ENCODE measurements at regions not wholly inside any gene's neighbourhood (a gene's known extent, or its start where the extent isn't known, plus 50 kb on each side); places are given as distances from the start of the nearest gene placed in this dataset.
"Not testable (repeated sequence)": the region's sequence is repeated elsewhere in the genome, so short reads cannot be mapped to it uniquely, and the experiment has no call there.

DNA sequence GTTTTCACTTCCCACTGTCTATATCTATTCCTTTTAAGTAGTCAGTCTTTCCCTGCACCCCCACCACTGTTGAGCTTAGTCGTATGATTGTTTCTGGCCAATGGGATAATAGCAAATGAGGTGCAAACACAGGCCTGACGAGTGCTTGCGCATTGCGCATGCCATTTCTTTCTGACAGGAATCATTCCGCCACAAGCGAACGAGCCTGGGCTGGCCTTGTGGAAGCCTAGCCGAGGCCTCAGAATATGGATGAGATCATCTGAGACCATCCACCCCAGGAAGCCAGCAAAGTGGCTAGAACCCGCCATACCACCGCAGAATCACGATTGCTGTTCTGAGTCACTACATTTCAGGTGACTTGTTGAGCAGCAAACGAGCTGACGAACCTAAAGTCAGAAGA lies 52.2 kb upstream of the PRL start:
- DNase-seq = no peak

DNA sequence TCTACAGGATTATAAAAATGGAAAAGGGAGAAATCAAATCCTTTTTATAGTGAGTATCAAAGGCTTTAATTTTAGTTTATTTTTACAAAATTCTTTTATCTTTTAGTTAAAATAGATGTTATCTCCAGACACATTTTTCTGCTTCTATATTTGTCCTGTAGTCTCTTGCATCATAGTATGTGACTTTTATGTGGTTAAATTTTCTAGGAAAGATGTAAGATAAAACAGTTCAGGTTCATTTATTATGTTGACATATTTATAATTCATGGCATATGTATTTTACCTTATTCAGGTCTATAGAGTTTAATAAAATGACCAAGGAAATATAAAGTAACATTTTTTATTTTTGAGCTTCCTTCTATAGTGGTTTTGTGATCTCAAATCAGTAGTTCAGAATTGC lies 52.7 kb upstream of the PRL start:
- no peak for DNase-seq

DNA sequence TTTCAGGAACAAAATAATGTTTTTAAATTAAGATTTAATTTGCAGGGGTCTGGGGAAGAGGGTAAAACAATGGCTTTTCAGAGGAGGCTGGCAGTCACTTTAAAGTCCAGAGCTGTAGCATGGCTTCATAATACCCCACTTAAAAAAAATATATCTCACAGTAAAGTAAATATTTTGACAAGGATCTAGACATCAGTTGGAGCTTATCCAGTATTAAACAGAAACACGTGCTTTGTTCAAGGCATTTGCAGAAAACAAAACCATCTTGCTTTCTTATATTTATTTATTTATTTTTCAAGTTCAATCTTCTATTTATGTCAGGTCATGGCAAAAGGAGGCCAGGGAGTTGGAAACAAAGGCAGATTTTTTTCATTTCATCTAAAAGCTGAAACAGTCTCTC lies 53.3 kb upstream of the PRL start:
- no peak for DNase-seq

GRCh38 chr6:22353101-22353500 lies 56.3 kb upstream of the PRL start:
- DNase-seq = no peak

DNA sequence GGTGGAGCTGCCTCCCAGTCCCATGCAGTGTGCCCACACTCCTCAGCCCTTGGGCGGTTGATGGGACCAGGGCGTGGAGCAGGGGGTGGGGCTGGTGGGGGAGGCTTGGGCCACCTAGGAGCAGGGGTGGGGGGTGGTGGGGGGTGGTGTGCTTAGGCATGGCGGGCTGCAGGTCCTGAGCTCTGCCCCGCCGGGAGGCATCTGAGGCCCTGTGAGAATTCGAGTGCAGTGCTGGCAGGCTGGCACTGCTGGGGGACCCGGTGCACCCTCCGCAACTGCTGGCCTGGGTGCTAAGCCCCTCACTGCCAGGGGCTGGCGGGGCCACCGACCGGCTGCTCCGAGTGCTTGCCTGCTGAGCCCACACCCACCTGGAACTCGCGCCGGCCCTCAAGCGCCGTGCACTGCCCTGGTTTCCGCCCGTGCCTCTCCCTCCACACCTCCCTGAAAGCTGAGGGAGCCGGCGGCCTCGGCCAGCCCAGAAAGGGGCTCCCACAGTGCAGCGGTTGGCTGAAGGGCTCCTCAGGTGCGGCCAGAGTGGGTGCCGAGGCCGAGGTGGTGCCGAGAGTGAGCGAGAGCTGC lies 59.6 kb upstream of the PRL start:
- DNase-seq = no peak

DNA sequence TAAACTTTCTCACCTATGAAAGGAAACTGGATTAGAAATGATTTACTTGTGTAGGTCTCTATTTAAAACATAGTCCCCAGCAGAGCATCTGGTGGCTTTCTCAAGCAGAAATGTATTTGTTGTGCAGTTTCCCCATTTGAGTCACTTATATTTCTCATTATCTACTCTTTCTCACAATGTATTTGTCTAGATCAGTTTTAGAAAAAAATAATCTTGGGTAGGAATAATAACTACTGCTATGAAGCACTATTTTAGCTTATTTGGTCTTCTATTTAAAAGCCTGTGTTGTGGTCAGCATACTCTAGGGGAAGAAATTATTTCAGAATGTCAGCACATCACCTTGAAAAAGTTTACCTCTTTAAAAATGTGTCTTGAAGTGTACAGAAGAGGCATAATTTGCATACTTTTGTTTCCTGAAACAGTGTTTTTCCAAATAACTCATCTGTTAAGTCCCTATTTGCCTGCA lies 60.9 kb upstream of the PRL start:
- DNase-seq = no peak

DNA sequence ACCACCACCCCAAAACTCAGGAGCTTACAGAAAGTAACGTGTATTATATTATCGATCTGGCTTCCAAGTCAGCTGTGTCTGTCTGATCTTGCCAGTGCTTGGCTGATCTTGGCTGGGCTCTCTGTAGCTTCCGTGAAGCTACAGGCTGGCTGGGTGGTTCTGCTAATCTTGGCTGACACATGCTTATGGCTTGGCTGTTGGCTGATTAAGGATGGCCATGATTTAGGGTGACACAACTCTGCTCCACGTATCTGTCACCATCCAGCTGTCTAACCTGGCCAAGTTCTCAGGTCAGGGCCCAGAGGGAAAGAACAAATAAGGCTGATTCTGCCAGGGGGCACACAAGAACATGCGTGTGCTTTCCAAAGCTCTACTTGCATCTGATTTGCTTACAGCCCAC lies 64.7 kb upstream of the PRL start:
- DNase-seq = no peak

DNA sequence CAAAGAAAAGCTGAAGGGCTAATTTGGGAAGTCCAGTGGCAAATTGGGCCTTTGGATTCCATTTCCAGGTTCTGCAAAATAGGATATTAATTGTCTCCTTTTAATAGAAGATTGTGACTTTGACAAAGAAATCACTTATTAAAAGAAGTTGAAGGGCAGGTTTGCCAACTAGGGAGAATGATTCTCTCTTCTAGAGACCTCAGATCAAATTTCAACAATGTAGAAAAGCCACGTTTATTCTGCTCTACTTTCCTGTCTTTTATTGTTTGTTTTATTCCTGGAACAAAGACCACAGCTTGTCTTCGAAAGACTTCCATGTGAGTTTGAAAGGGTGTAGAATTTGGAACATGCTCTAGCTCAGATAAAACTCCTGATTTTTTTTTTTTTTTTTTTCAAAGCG lies 65.5 kb upstream of the PRL start:
- DNase-seq = no peak

- no peak for DNase-seq
Measured at GRCh38 chr6:22363166-22363713, 66.4 kb upstream of the PRL start.

- DNase-seq = no peak
Measured at GRCh38 chr6:22363714-22364239, 66.9 kb upstream of the PRL start.

DNA sequence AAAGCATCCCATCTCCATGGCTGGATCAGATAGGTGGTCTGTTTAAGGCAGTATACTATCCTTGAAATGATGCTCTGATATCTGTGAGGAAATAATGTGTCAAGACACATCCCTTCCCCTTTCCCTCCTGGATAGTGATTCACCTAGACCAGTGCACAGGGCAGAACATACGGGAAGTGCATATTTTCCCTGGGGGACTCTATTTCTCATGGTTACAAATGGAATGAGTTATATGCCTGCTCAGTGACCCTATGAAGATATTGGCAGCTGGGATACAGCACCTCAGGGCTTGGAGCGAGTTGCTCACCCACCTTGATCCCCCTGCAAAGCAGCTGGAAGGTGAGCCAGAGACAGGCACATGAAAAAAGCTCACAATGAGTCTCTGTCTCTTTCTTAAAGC lies 67.5 kb upstream of the PRL start:
- no peak for DNase-seq

DNA sequence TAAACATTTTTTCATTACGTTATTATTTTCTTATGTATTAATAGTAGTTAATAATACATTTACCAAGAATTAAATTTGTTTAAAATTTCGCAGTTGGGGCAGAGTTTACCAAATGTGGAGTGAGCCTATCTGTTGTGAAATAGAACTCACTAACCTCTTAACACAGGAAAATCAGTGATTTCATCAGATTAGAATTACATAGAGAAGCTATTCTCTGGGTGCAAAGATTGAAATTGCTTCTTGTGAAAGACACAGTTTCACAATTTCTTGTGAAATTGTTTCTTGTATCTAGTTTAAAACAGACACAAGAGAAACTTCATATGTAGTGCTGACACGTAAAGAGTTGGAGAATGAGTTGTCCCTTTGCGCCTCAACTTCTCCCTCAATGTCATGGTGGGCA lies 69.4 kb upstream of the PRL start:
- no peak for DNase-seq

DNA sequence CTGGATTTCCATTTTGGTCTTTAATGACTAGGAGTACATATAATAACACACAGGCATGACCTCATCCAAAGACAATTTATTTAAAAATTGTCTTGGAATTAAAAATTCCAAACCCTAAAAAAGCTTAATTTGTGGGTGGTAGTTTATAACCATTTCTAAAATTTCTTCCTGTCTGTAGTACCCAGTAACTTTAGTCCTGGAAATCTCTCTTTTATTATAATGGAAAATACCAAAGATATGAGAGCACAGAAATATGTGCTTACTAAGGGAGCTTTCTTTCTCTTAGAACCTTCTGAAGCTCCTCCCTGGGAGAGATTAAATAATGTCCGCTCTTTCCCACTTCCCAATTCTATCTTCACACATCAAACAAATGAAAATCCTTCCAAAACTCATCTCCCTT lies 70.5 kb upstream of the PRL start:
- DNase-seq = no peak

DNA sequence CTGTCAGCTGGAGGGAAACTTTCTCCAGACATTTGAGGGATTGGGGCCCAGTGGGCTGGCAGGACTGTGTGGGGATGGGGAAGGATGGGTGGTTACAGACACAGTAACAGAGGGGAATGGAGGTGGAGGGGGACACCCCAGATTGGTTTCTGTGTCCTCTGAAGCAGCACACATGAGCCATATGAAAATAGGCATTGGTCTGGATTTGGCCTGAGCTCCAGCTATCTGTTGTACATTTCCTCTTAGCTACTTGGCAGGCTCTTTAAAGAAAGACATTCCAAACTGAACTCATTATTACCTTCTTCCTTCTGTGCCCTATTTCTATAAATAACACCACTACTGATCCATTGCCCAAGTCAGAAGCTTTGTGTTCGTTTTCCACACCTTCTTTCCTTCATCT lies 72.0 kb upstream of the PRL start:
- no peak for DNase-seq

GRCh38 chr6:22372922-22373321 lies 76.1 kb upstream of the PRL start:
- no peak for DNase-seq

DNA sequence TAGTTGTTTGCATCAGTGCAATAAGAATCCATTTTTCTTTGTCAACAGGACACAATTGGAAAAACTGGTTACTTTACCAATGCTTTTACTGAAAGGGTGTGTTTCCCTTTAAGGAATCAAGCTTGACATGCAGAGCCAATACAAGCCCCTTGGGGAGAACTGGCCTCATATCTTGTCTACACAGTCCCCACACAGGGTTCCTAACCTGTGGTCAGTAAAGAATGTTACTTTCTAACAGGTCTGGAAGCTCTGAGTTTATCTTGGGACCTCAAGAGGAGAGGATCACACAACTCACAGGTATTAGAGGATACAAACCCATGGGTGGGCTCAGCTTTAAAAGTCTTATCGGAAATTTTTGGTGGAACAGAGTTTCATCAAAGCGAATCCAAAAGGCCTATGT lies 78.1 kb upstream of the PRL start:
- DNase-seq = not testable (repeated sequence)

DNA sequence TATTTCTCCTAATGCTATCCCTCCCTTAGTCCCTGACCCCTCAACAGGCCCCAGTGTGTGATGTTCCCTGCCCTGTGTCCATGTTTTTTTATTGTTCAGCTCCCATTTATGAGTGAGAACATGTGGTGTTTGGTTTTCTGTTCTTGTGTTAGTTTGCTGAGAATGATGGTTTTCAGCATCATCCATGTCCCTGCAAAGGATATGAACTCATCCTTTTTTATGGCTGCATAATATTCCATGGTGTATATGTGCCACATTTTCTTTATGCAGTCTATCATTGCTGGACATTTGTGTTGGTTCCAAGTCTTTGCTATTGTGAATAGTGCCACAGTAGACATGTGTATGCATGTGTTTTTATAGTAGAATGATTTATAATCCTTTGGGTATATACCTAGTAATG lies 79.5 kb upstream of the PRL start:
- not testable (repeated sequence) for DNase-seq

GRCh38 chr6:22378536-22378935 lies 81.7 kb upstream of the PRL start:
- DNase-seq = not testable (repeated sequence)

- no peak for DNase-seq
Measured at GRCh38 chr6:22380236-22380635, 83.4 kb upstream of the PRL start.

GRCh38 chr6:22381845-22382544 lies 85.2 kb upstream of the PRL start:
- DNase-seq = no peak

DNA sequence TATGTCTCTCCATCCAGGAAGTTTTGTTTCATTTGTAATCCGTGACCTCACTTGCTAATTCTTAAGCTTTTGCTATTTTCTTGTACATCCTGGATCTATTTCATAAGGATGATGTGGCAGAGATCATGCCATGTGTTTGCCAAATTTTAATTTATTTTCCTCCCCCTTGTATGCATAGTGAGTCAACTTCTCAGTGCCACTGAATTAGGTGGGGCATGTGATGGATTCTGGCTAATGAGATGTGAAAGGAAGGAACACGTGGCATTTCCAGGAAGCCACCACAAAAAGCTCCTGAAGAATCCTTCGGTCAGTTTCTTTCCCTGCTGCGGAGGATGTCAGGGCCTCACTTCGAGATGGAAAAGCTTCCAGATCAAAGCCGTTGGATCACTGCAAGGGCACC lies 86.2 kb upstream of the PRL start:
- no peak for DNase-seq

DNA sequence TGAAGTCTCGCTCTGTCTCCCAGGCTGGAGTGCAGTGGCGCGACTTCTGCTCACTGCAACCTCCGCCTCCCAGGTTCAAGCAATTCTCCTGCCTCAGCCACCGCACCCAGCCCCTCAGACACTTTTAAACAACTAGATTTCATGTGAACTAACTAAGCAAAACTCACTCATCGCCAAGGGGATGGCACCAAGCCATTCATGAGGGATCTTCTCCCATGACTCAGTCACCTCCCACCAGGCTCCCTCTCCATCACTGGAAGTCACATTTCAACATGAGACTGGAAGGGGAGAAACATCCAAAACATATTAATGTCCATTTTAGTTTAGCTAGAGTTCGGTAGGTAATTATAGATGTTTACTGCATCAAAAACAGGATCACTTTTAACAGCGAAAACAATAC lies 95.9 kb upstream of the PRL start:
- DNase-seq = no peak

GRCh38 chr6:22394691-22395090 lies 97.9 kb upstream of the PRL start:
- DNase-seq = no peak

DNA sequence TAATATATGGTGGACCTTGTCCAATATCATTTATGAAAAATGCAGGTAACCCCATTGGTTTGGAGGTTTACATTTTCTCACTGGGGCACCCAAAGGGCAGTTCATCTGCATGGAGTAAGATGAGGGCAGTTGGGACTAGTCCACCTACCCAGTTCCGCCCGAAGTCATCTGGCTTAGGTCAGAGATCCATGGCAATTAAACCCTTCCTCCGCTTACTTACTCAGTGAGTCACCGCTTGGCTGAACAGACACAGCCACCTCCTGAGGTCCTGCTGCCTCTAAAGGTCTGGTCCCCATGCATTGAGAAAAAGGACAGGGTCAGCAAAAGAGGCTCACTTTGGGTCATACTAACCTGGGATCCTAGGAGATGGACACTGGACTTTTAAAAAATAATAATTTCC lies 102.9 kb upstream of the PRL start:
- no peak for DNase-seq

GRCh38 chr6:22401206-22401605 lies 104.4 kb upstream of the PRL start:
- no peak for DNase-seq

Measured in NCI-H524 treated with DMSO at 0.1 percent for 48 hours (cell line).